GM19023 (cell line): ENCODE measurements at regions not wholly inside any gene's neighbourhood (a gene's known extent, or its start where the extent isn't known, plus 50 kb on each side); places are given as distances from the start of the nearest gene placed in this dataset.
"Not testable (repeated sequence)": the region's sequence is repeated elsewhere in the genome, so short reads cannot be mapped to it uniquely, and the experiment has no call there.

Experiments
- ATAC-seq: cut with Tn5 transposase; IDR thresholded peaks from one replicate; pipeline ENCODE4 v1.9.1; 2021; ENCODE audit warnings: mild to moderate bottlenecking, moderate library complexity; ENCODE audit not compliant: unreplicated experiment

- no peak for ATAC-seq
These were observed 598.7 kb upstream of the TECRL start for GRCh38 chr4:65007841-65008439.

GRCh38 chr4:64975177-64975576, 565.9 kb upstream of the TECRL start:
- no peak for ATAC-seq

DNA sequence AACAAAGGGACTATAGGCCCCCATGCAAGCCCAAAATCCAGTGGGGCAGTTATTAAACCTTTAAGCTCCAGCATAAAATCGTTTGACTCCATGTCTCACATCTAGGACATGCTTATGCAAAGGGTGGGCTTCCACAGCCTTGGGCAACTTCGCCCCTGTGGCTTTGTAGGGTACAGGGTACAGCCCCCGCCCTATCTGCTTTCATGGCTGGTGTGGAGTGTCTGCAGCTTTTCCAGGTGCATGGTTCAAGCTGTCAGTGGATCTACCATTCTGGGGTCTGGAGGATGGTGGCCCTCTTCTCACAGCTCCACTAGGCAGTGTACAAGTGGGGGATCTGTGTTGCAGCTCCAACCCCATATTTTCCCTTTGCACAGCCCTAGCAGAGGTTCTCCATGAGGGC, 559.8 kb upstream of the TECRL start:
- no peak for ATAC-seq

- no peak for ATAC-seq
These were observed 558.0 kb upstream of the TECRL start for GRCh38 chr4:64967286-64967685.

DNA sequence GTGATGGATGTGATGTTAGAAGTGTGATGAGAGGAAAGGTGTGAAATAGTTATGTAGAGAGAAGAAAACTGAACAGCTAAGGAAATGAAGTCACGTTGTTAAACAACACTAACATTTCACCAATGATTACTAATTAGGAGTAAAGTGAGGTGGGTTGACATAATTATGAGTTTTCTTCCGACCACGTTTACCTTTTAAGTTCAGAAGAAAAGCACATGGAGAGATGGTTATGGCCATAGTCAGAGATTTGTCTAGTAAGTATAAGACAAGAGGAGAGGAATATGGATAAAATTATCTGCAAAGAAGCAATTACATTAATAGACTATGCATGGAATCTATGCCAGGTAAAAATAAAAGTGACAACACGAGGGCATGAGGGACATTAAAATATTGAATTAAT, 551.3 kb upstream of the TECRL start:
- no peak for ATAC-seq

DNA sequence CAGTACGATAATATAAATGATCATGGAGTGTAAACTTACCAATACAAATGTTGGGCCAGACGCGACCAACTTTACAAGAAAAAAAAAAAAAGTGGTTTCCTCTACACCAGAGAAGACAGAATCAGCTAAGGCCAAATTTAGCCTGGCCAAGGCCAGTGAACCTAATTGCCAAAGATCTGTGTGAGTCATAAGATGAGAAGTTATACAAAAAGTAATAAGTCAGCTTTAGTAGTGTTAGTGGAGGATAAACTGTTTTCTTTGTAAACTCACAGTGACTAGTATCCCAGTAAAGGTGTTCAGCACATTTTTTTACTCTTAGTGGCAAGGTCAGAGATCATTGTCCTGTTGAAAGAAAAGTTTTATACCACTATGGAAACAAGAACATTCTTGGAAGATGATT, 531.4 kb upstream of the TECRL start:
- no peak for ATAC-seq

GRCh38 chr4:64935469-64936001, 526.3 kb upstream of the TECRL start:
- ATAC-seq = no peak

GRCh38 chr4:64911846-64912245, 502.6 kb upstream of the TECRL start:
- ATAC-seq = no peak

DNA sequence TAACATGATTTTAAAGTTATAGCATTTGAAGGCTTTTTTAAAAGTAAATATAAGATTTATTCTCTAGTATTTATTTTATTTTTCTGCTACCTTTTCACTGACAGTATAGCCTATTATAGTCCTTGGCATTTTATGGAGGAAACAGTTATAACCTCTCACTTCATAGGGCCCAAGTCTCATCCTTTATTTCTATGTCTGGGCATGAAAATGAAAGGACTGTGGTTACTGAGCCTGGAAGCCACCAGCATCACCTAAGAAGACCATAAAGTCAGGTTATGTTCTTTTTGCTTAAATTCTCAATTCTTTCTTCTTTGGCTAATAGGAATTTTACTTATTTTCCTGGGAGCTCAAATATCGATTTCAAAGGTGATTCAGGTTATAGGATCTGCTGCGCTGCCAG, 494.7 kb upstream of the TECRL start:
- no peak for ATAC-seq

GRCh38 chr4:64899563-64899962, 490.3 kb upstream of the TECRL start:
- no peak for ATAC-seq

- not testable (repeated sequence) for ATAC-seq
These were observed 489.8 kb upstream of the TECRL start for GRCh38 chr4:64899030-64899429.

DNA sequence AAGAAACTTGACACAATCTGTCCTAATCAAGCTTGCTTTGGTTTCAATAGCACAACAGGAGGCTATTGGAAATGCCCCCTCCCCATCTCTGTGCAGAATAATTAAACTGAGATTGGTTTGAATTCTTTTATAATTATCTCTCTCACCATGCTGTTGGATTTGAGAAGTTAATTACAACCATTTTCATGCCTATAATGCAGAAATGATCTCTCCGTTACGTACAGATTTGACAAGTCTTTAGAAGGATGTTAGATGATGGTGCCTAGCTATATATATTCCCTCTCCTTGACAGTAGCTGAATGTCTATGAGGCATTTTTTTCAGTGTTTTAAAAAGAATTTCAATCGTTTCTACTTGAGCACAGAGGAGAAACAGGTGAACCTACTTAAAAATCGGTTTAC, 488.4 kb upstream of the TECRL start:
- ATAC-seq = no peak

GRCh38 chr4:64895031-64895430, 485.8 kb upstream of the TECRL start:
- no peak for ATAC-seq

GRCh38 chr4:64893205-64893604, 484.0 kb upstream of the TECRL start:
- no peak for ATAC-seq

- ATAC-seq = no peak
These were observed 480.8 kb upstream of the TECRL start for GRCh38 chr4:64889906-64890610.

GRCh38 chr4:64883087-64883807, 474.0 kb upstream of the TECRL start:
- ATAC-seq = no peak

DNA sequence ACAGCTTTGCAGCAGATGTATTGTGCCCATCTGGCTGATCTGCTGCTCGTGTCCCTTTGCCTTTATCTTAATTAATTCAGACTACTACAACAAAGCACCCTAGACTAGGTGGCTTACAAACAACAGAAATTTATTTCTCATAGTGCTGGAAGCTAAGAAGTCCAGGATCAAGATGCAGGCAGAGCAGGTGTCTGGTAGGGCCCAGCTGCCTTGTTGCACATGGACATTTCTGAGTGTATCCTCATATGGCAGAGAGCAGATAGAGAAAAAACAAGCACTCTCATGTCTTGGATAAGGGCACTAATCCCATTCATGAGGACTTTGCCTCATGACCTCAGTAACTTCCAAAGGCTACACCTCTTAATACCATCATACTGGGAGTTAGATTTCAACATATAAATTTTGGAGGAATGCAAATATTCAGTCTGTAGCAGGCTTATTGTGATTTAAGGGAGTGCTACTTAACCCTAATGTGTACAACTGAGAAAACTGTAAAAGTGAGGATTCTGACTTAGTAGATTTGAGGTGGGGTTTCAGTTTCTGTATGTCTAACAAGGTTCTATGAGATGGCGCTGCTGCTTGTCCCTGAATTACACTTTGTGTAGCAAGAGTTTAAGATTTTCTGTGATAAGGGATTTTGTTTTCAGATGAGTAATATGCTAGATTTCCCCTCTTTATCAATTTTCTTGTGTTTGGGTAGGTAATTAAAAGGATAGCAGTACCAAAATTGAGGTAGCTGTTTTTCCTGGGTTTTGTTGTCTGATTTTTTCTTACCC, 473.2 kb upstream of the TECRL start:
- no peak for ATAC-seq

- no peak for ATAC-seq
These were observed 471.3 kb upstream of the TECRL start for GRCh38 chr4:64880557-64880956.

DNA sequence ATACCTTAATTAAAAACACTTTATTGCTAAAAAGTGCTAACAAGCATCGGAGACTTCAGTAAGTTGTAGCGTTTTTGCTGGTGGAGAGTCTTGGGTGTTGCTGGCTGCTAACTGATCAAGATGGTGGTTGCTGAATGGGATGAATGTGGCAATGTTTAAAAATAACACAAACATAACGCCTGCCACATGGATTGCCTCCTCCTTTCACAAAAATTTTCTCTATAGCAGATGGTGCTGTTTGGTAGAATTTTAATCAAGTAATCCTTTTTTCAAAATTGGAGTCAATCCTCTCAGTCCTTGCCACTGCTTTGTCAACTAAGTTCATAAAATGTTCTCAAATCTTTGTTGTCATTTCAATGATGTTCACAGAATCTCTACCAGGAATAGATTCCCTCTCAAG, 466.8 kb upstream of the TECRL start:
- no peak for ATAC-seq

- no peak for ATAC-seq
These were observed 461.3 kb upstream of the TECRL start for GRCh38 chr4:64870558-64870957.

- no peak for ATAC-seq
These were observed 448.6 kb upstream of the TECRL start for GRCh38 chr4:64857815-64858214.
